Thymus (tissue), 11 donors: ENCODE measurements at regions not wholly inside any gene's neighbourhood (a gene's known extent, or its start where the extent isn't known, plus 50 kb on each side); places are given as distances from the start of the nearest gene placed in this dataset.
A peak's percentile ranks its signal among the peaks of the same experiment; 100 is the strongest.

Experiments
- DNase-seq, 9 donors: peaks; one replicate each; pipeline ENCODE4 v3.0.0-alpha.2; 2013; ENCODE audit warnings: low spot score in 9 of 9, low read depth in 6 of 9, missing footprints in 1 of 9
- H3K27ac ChIP-seq, 2 donors: one replicate each; pipeline ENCODE4 v1.5.1; 2013; ENCODE audit warnings: control low read depth in 1 of 2, low read depth in 1 of 2, low read length in 1 of 2, mild to moderate bottlenecking in 1 of 2, moderate library complexity in 1 of 2
- H3K27me3 ChIP-seq, 2 donors: one replicate each; pipeline ENCODE4 v1.5.1; 2013; ENCODE audit warnings: low read length in 1 of 2; ENCODE audit not compliant: control insufficient read depth in 2 of 2, insufficient read depth in 1 of 2
- H3K36me3 ChIP-seq, 2 donors: one replicate each; pipeline ENCODE4 v1.5.1; 2013; ENCODE audit warnings: low read length in 1 of 2, mild to moderate bottlenecking in 1 of 2, moderate library complexity in 1 of 2; ENCODE audit not compliant: control insufficient read depth in 2 of 2, insufficient read depth in 2 of 2
- H3K4me1 ChIP-seq, 2 donors: one replicate each; pipeline ENCODE4 v1.5.1; 2013; ENCODE audit warnings: low read length in 2 of 2; ENCODE audit not compliant: control insufficient read depth in 2 of 2, insufficient read depth in 2 of 2
- H3K4me3 ChIP-seq, 2 donors: one replicate each; pipeline ENCODE4 v1.5.1; 2013; ENCODE audit warnings: low read length in 2 of 2, control low read depth in 1 of 2, mild to moderate bottlenecking in 1 of 2
- H3K9me3 ChIP-seq, 2 donors: one replicate each; pipeline ENCODE4 v1.5.1; 2013; ENCODE audit warnings: low read length in 1 of 2, mild to moderate bottlenecking in 1 of 2; ENCODE audit not compliant: control insufficient read depth in 2 of 2, insufficient read depth in 1 of 2
- WGBS: extraction: QIAGEN DNeasy Blood & Tissue Kit; methylation state at CpG from one replicate; pipeline ENCODE4 v1.1.7; 2013; 5-methylcytosine and 5-hydroxymethylcytosine counted together
- donor health status: healthy.

DNA sequence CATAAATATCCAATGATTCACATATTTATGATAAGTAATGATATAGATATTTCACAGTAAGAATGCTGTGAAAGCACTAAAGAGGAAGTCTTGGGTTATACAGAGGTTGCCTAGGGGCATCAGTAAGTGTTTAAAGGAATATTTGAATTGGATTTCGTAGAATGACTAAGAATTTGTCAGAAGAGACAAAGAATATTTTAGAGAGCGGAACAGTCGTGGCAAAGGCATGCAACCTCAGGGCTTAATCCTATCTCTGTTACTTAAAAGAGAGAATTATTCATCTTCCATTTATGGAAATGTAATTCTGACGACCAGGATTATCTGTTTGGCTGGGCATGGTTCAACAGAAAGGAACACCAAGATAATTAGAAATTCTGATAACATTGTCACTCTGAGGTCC is 171.9 kb upstream of the NR5A2 start:
- H3K9me3 ChIP-seq = peaks cover 0 to 2% of the 10 kb centered on the region in 2 donors
- H3K4me1 ChIP-seq = peaks cover 2 to 3% of the 10 kb centered on the region in 2 donors
- no peak overlapping the region for H3K27ac ChIP-seq
- WGBS = 95% methylated on average over 4 of the region's 4 CpGs
- H3K4me3 ChIP-seq = no peak overlapping the region
- no peaks in the 10 kb centered on the region for H3K27me3 ChIP-seq
- H3K36me3 ChIP-seq = no peaks in the 10 kb centered on the region
- DNase-seq = no peak

DNA sequence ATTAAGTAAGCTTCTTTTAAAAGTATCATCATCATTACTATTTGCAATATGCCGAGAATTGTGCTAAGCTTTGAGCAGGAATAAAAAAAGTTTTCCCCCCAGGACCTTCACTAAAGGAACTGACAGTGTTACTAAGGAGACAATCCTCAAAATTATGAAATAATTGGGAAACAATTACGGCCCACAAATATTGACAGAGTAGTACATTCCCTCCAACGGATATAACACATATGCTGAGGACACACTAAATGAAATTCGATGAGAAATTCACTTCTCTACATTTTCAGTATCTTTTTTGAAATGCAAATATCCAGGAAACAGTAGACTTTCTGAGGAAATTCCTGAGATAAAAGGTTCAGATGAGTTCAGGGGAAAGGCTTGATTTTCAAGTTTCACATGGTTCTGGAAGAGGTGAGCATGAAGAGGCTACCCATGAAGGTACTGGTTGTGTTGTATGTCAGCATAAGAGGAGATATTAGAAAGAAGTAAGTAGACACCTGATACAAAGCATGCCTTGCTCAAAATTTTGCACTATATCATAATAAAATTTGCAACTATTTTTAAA is 171.2 kb upstream of the NR5A2 start:
- H3K36me3 ChIP-seq = no peaks in the 10 kb centered on the region

DNA sequence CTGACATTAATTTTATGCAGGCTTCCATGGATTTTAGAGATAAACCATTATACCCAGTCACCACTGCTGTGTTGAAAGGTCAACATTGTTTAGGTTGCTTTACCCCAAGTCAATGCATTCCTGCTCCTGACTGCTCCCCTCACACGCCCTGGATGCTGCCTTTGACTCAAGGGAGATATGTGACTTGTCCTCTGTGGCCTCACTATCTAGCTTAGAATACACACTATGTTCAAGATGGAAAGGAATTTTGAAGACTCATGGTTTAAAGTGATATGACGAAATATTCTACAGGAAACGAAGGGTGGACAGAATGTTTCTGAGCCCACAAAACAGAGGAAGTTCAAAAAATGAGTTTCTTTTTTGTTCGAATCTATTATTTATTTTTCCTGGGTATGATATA is 170.4 kb upstream of the NR5A2 start:
- peaks cover 2 to 3% of the 10 kb centered on the region in 2 donors for H3K4me1 ChIP-seq
- peaks cover 0 to 3% of the 10 kb centered on the region in 2 donors for H3K9me3 ChIP-seq
- 61% methylated on average over 4 of the region's 4 CpGs for WGBS
- no peak overlapping the region for H3K27ac ChIP-seq
- no peaks in the 10 kb centered on the region for H3K36me3 ChIP-seq
- no peak overlapping the region for H3K4me3 ChIP-seq
- DNase-seq = no peak
- H3K27me3 ChIP-seq = no peaks in the 10 kb centered on the region

More for the DNA sequence above, 171.2 kb upstream of the NR5A2 start:
- DNase-seq = no peak
- H3K9me3 ChIP-seq = peaks cover 0 to 3% of the 10 kb centered on the region in 2 donors
- peaks cover 2 to 3% of the 10 kb centered on the region in 2 donors for H3K4me1 ChIP-seq
- WGBS = 96% methylated on average over 4 of the region's 4 CpGs
- no peak overlapping the region for H3K4me3 ChIP-seq
- no peak overlapping the region for H3K27ac ChIP-seq
- H3K27me3 ChIP-seq = no peaks in the 10 kb centered on the region

DNA sequence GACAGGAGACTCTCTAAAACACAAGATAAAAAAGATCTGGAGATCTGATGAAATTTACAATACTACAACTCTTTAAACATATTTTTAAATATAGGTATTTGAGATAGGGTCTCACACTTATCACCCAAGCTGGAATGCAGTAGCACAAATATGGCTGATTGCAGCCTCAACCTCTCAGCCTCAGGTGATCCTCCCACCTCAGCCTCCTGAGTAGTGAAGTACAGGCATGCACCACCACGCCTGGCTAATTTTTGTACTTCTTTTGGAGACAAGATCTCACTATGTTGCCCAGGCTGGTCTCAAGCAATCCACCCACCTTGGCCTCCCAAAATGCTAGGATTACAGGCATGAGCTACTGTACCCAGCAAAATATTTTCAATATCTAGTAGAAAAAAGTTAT is 170.0 kb upstream of the NR5A2 start:
- peaks cover 2 to 3% of the 10 kb centered on the region in 2 donors for H3K4me1 ChIP-seq
- no peaks in the 10 kb centered on the region for H3K27me3 ChIP-seq
- H3K36me3 ChIP-seq = no peaks in the 10 kb centered on the region
- H3K27ac ChIP-seq = no peak overlapping the region
- H3K9me3 ChIP-seq = peaks cover 0 to 3% of the 10 kb centered on the region in 2 donors
- no peak for DNase-seq
- H3K4me3 ChIP-seq = no peak overlapping the region
- WGBS = 100% methylated on average over 1 of the region's 1 CpG

DNA sequence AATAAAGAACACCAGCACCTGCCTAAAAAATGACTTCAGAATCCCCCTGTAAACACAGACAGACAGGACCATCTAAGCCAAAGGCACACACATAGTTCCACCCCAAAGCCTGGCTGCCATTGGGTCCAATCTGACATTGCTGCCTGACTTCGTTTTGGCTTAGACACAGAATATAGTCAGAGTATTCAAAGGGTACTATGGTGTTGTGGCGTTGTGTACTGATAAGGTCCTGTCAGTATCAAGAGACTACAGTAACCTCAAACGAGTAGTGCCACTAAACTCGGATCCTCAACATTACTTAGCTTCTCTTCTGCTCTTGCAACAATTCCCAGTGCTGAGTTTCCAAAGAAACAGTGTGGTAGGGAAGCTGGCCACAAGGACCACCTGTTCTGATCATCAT is 169.3 kb upstream of the NR5A2 start:
- DNase-seq = no peak
- Histone ChIP-seq H3K4me3 (no peak overlapping the region), H3K27me3 (no peaks in the 10 kb centered on the region), H3K27ac (no peak overlapping the region), H3K9me3 (peaks cover 0 to 3% of the 10 kb centered on the region in 2 donors), H3K4me1 (peaks cover 2 to 3% of the 10 kb centered on the region in 2 donors), H3K36me3 (no peaks in the 10 kb centered on the region)
- WGBS = 97% methylated on average over 4 of the region's 4 CpGs

DNA sequence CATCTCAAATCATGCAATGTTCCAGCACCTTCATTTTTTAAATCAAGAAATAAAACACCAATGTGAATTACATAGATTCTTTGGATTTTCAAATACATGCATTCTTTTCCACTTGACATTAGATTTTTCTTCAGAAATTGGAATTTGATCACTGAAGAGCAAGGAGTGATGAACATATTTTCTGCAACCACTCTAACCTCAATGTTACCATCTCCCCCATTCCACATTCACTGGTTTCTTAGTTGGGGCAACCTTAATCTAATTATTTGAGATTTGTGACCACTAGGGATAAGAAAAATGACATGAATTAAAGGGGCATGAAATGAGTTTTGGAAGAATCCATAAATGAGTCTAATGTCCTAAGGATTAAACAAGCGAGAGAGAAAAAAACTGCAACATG is 168.7 kb upstream of the NR5A2 start:
- H3K27ac ChIP-seq = no peak overlapping the region
- H3K4me3 ChIP-seq = no peak overlapping the region
- 98% methylated on average over 1 of the region's 1 CpG for WGBS
- H3K36me3 ChIP-seq = no peaks in the 10 kb centered on the region
- no peaks in the 10 kb centered on the region for H3K27me3 ChIP-seq
- H3K9me3 ChIP-seq = peaks cover 0 to 3% of the 10 kb centered on the region in 2 donors
- H3K4me1 ChIP-seq = peaks cover 2 to 3% of the 10 kb centered on the region in 2 donors
- DNase-seq = no peak

DNA sequence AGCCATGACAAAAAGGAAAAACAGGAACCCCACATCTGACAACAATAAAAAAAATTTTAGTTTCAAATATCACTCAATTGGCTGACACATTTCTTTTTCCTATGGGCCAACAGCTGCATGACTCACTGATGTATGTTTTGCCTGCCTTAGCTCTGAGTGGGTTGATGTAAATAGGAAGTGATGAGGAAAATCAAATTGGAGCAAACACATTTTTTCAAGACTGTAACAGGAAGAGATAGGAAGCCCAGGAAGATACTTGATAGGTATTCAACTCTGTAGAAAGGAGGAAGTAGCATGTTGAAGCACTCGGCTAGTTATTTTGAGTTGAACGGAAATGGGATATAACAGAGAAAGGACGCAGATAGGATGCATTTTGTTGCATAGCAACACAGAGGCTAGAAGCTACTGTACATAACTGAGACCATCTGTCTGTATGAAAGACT is 168.0 kb upstream of the NR5A2 start:
- WGBS = 9% methylated on average over 3 of the region's 3 CpGs
- H3K4me3 ChIP-seq = no peak overlapping the region
- H3K4me1 ChIP-seq = peaks cover 2 to 3% of the 10 kb centered on the region in 2 donors
- peak in 4 of 9 donors; percentile 10 to 48 (median 15) for DNase-seq
- no peak overlapping the region for H3K27ac ChIP-seq
- peaks cover 0 to 3% of the 10 kb centered on the region in 2 donors for H3K9me3 ChIP-seq
- H3K27me3 ChIP-seq = no peaks in the 10 kb centered on the region
- no peaks in the 10 kb centered on the region for H3K36me3 ChIP-seq

DNA sequence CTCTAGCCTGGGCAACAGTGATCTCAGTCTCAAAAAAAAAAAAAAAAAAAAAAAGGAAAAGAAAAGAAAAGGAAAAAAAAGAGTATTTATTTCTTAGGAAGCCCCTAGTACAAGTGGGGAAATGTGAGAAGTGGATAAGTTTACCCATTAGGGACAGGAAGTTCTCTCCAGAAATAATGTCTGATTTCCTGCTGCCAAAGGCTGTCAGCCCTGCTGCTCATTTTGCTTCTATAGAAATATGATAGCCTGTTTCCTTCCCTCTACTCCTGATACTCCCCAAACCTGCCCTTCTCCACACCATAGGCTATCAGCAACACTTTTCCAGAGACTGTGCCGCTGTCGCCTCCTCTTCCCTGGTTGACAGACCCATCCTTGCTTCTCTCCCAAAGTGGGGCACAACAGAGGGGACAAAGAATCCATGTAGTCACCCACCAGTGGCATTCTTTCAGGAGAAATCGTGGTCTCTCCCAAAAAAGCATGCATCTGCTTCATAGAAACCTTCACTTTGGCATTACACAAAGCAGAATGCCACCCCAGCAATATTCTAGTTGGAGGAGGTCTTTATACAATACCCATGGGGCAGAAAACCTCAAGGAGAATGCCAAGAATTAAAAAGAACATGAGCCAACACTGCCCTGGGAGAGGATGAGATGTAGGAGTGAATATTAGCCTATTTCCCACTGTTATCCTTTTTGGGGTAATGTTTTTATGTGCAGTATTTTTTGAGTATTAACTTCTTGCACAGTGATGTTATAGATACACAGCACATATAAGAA is 166.3 kb upstream of the NR5A2 start:
- Histone ChIP-seq H3K4me3 (no peak overlapping the region), H3K27me3 (no peaks in the 10 kb centered on the region), H3K36me3 (no peaks in the 10 kb centered on the region), H3K9me3 (peaks cover 0 to 3% of the 10 kb centered on the region in 2 donors), H3K4me1 (peaks cover 2 to 3% of the 10 kb centered on the region in 2 donors), H3K27ac (no peak overlapping the region)
- 96% methylated on average over 3 of the region's 3 CpGs for WGBS
- no peak for DNase-seq

DNA sequence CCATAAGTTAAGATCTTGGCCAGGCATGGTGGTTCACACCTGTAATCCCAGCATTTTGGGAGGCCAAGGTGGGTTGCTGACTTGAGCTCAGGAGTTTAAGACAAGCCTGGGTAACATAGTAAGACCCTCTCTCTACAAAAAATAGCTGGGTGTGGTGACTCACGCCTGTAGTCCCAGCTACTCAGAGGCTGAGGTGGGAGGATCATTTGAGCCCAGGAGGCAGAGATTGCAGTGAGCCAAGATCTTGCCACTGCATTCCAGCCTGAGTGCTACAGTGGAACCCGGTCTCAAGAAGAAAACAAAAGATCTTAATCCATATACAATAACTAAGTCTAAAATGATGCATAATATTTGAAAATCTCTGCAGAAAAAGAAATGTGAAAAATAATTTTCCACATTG is 165.5 kb upstream of the NR5A2 start:
- no peaks in the 10 kb centered on the region for H3K36me3 ChIP-seq
- DNase-seq = no peak
- no peak overlapping the region for H3K4me3 ChIP-seq
- H3K27me3 ChIP-seq = no peaks in the 10 kb centered on the region
- H3K27ac ChIP-seq = no peak overlapping the region
- 97% methylated on average over 2 of the region's 2 CpGs for WGBS
- H3K4me1 ChIP-seq = peaks cover 2 to 3% of the 10 kb centered on the region in 2 donors
- H3K9me3 ChIP-seq = peaks cover 0 to 3% of the 10 kb centered on the region in 2 donors
